ENCODE measurements at regions not wholly inside any gene's neighbourhood (a gene's known extent, or its start where the extent isn't known, plus 50 kb on each side); places are given as distances from the start of the nearest gene placed in this dataset.

DNA sequence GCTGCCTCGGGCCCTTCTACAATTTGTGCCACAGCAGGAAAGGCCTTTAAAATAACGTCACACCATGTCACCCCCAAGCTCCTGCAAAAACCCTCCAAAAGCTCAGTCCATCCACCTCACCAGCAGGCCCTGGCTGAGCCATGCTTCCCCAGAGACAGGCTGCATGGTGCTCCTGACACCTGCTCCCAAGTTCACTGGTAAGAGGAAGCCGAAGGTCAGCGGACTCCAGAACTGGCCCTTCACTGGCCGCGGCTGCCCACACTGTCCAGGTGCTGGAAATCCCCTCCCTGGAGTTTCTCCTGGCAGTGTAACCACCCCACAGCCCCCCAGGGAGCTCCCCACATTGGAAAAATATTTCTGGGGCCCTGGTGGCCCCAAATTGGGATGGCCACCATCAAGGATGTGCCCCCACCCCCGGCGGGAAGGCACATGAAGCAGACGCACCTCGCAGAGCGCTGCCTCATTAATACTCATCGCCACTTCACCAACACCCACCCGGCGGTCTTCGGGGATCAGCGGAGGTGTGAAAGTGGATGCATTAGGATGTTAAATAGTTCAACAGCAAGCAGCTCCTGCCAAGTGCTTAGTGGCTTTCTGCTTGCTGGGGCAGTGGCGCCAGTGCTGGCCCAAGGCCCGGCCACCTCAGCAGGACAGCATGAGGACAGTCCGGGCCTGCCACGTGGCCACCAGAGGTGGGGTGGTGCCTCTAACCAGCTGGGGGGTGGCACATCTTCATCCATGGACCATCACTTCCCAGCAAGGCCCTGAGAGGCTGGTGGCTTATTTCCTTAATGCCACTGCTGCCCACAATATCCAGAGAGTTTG lies 146.1 kb upstream of the IQSEC1 start:
- CTCF ChIA-PET: no interaction called here
- H3K9me3 ChIP-seq (replicated peaks; ENCODE audit: control insufficient read depth, insufficient read depth, low read length): no peaks in the 10 kb centered on the region
- SMC1A ChIA-PET (ENCODE audit: uncharacterized antibody, unreplicated experiment): no interaction called here
- no peak overlapping the region for H3K4me3 ChIP-seq
- FAIRE-seq (no peak), DNase-seq (ENCODE audit: low read depth, low spot score) (no peak), ATAC-seq (no peak)
- H2AFZ ChIP-seq (ENCODE audit: control insufficient read depth, low read depth, low read length): no peak overlapping the region
- H3K4me1 ChIP-seq (ENCODE audit: control insufficient read depth, insufficient read depth, low read length): no peaks in the 10 kb centered on the region
- H3K9ac ChIP-seq (ENCODE audit: control insufficient read depth, insufficient read depth, low read length): no peak overlapping the region
- H3K4me2 ChIP-seq (ENCODE audit: control insufficient read depth, insufficient read depth): no peak overlapping the region
- TF ChIP-seq ZZZ3 (IDR thresholded peaks at IDR 0.05; ENCODE audit: control insufficient read depth, insufficient read length, low read depth) (no peak), RCOR1 (conservative IDR thresholded peaks at IDR 0.05; ENCODE audit: low read depth, low read length) (no peak), CBX5 (IDR thresholded peaks at IDR 0.05; ENCODE audit: low read depth) (no peak), BCL11A (IDR thresholded peaks at IDR 0.05; ENCODE audit: low read depth, low read length) (no peak)
- TF ChIP-seq, protein P1, sequence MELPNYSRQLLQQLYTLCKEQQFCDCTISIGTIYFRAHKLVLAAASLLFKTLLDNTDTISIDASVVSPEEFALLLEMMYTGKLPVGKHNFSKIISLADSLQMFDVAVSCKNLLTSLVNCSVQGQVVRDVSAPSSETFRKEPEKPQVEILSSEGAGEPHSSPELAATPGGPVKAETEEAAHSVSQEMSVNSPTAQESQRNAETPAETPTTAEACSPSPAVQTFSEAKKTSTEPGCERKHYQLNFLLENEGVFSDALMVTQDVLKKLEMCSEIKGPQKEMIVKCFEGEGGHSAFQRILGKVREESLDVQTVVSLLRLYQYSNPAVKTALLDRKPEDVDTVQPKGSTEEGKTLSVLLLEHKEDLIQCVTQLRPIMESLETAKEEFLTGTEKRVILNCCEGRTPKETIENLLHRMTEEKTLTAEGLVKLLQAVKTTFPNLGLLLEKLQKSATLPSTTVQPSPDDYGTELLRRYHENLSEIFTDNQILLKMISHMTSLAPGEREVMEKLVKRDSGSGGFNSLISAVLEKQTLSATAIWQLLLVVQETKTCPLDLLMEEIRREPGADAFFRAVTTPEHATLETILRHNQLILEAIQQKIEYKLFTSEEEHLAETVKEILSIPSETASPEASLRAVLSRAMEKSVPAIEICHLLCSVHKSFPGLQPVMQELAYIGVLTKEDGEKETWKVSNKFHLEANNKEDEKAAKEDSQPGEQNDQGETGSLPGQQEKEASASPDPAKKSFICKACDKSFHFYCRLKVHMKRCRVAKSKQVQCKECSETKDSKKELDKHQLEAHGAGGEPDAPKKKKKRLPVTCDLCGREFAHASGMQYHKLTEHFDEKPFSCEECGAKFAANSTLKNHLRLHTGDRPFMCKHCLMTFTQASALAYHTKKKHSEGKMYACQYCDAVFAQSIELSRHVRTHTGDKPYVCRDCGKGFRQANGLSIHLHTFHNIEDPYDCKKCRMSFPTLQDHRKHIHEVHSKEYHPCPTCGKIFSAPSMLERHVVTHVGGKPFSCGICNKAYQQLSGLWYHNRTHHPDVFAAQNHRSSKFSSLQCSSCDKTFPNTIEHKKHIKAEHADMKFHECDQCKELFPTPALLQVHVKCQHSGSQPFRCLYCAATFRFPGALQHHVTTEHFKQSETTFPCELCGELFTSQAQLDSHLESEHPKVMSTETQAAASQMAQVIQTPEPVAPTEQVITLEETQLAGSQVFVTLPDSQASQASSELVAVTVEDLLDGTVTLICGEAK (IDR thresholded peaks at IDR 0.05; ENCODE audit: borderline replicate concordance): no peak
- WGBS (ENCODE audit: insufficient coverage, insufficient replicate concordance, low lambda C conversion rate, missing lambda C conversion rate): 50% methylated on average over 20 of the region's 20 CpGs
- in situ Hi-C loops (cut with MboI): no loop called here
- intact Hi-C loops (cut with micrococcal nuclease; ENCODE audit: unreplicated experiment): no loop called here
- RAD21 ChIA-PET (ENCODE audit: unreplicated experiment): no interaction called here
- POLR2A ChIA-PET: no interaction called here
- no peak overlapping the region for H3K27ac ChIP-seq (ENCODE audit: control insufficient read depth, insufficient read depth)
- no TSS peak for BruUV-seq (replicated peaks)
- no peaks in the 10 kb centered on the region for H3K36me3 ChIP-seq (ENCODE audit: control insufficient read depth in 2 of 2, insufficient read depth in 2 of 2, low read length in 1 of 2)
- no peaks in the 10 kb centered on the region for H3K79me2 ChIP-seq (ENCODE audit: control insufficient read depth, insufficient read depth, low read length)
- H4K20me1 ChIP-seq (ENCODE audit: control insufficient read depth, insufficient read depth): no peaks in the 10 kb centered on the region
- peaks cover 2% of the 10 kb centered on the region in 2 experiments; a peak in 3 of 4 replicates for H3K27me3 ChIP-seq (replicated peaks in 1 of 2; ENCODE audit: control insufficient read depth in 2 of 2, insufficient read depth in 2 of 2, low read length in 1 of 2)
